ENCODE measurements at regions not wholly inside any gene's neighbourhood (a gene's known extent, or its start where the extent isn't known, plus 50 kb on each side); places are given as distances from the start of the nearest gene placed in this dataset.

- no peak for FAIRE-seq
Observed at GRCh38 chr16:35636480-35637230, 2177.2 kb downstream of the TP53TG3F start.

GRCh38 chr16:35637683-35638082 lies 2178.3 kb downstream of the TP53TG3F start:
- no peak for DNase-seq (ENCODE audit: low spot score)
- FAIRE-seq: no peak

More at GRCh38 chr16:35636480-35637230, 2177.2 kb downstream of the TP53TG3F start:
- DNase-seq (ENCODE audit: low spot score): no peak

GRCh38 chr16:35639233-35640205 lies 2180.1 kb downstream of the TP53TG3F start:
- DNase-seq (ENCODE audit: low spot score): no peak
- FAIRE-seq: no peak

- DNase-seq (ENCODE audit: low spot score): no peak
- no peak for FAIRE-seq
Observed at GRCh38 chr16:35642322-35642835, 2183.0 kb downstream of the TP53TG3F start.

- no peak for DNase-seq (ENCODE audit: low spot score)
- FAIRE-seq: no peak
Observed at GRCh38 chr16:35651841-35652240, 2192.4 kb downstream of the TP53TG3F start.

GRCh38 chr16:35664091-35664693 lies 2204.8 kb downstream of the TP53TG3F start:
- FAIRE-seq: no peak
- DNase-seq (ENCODE audit: low spot score): no peak

GRCh38 chr16:35685085-35685484 lies 2225.7 kb downstream of the TP53TG3F start:
- DNase-seq (ENCODE audit: low spot score) (no peak), FAIRE-seq (no peak)

GRCh38 chr16:35686595-35686994 lies 2227.2 kb downstream of the TP53TG3F start:
- DNase-seq (ENCODE audit: low spot score) (no peak), FAIRE-seq (no peak)

GRCh38 chr16:35687071-35687470 lies 2227.7 kb downstream of the TP53TG3F start:
- DNase-seq (ENCODE audit: low spot score) (no peak), FAIRE-seq (no peak)

GRCh38 chr16:35687781-35688180 lies 2228.4 kb downstream of the TP53TG3F start:
- FAIRE-seq: no peak
- no peak for DNase-seq (ENCODE audit: low spot score)

GRCh38 chr16:35689764-35690163 lies 2230.4 kb downstream of the TP53TG3F start:
- no peak for FAIRE-seq

GRCh38 chr16:35690413-35690812 lies 2231.0 kb downstream of the TP53TG3F start:
- no peak for DNase-seq (ENCODE audit: low spot score)

More at GRCh38 chr16:35689764-35690163, 2230.4 kb downstream of the TP53TG3F start:
- no peak for DNase-seq (ENCODE audit: low spot score)

GRCh38 chr16:35691057-35691456 lies 2231.6 kb downstream of the TP53TG3F start:
- DNase-seq (ENCODE audit: low spot score): no peak
- FAIRE-seq: no peak

More at GRCh38 chr16:35690413-35690812, 2231.0 kb downstream of the TP53TG3F start:
- no peak for FAIRE-seq

- FAIRE-seq (no peak), DNase-seq (ENCODE audit: low spot score) (no peak)
Observed at GRCh38 chr16:35692824-35693223, 2233.4 kb downstream of the TP53TG3F start.

- DNase-seq (ENCODE audit: low spot score): no peak
- FAIRE-seq: no peak
Observed at GRCh38 chr16:35706901-35707300, 2247.5 kb downstream of the TP53TG3F start.

- DNase-seq (ENCODE audit: low spot score): no peak
- FAIRE-seq: no peak
Observed at GRCh38 chr16:35711435-35711834, 2252.0 kb downstream of the TP53TG3F start.

GRCh38 chr16:35711958-35712357 lies 2252.5 kb downstream of the TP53TG3F start:
- FAIRE-seq: no peak

GRCh38 chr16:35713762-35714650 lies 2254.6 kb downstream of the TP53TG3F start:
- FAIRE-seq: no peak
- no peak for DNase-seq (ENCODE audit: low spot score)

More at GRCh38 chr16:35711958-35712357, 2252.5 kb downstream of the TP53TG3F start:
- DNase-seq (ENCODE audit: low spot score): no peak

- no peak for FAIRE-seq
- DNase-seq (ENCODE audit: low spot score): no peak
Observed at GRCh38 chr16:35714665-35715064, 2255.3 kb downstream of the TP53TG3F start.

GRCh38 chr16:35724551-35724950 lies 2265.1 kb downstream of the TP53TG3F start:
- DNase-seq (ENCODE audit: low spot score): no peak
- FAIRE-seq: no peak

All from urothelium cell line (cell line).